HCT116 (cell line): ENCODE measurements at regions not wholly inside any gene's neighbourhood (a gene's known extent, or its start where the extent isn't known, plus 50 kb on each side); places are given as distances from the start of the nearest gene placed in this dataset.

ENCODE experiments used
- ATAC-seq: fragments of 200-7000 bp; cut with Tn5 transposase; 2 replicates; pipeline ENCODE4 v1.9.1; 2020; ENCODE audit warnings: mild to moderate bottlenecking, moderate library complexity
- BruUV-seq: library from RNA; stranded (reverse); fragments of 400-500 nt; replicated peaks from 2 replicates; lab custom pipeline; 2021; lab: Mats Ljungman, UMichigan
- CTCF ChIA-PET: fragments of 300-600 bp; sonication (Branson Sonifier 250); formaldehyde crosslinking; loops from one replicate; lab custom pipeline; 2021; ENCODE audit warnings: antibody characterized with exemption; lab: Charles Lee
- POLR2A ChIA-PET: fragments of 300-600, 350-600 bp; sonication (Branson Sonifier 250); formaldehyde crosslinking; loops from one replicate; lab custom pipeline; 2021; ENCODE audit warnings: antibody characterized with exemption; lab: Charles Lee
- RAD21 ChIA-PET, 2 experiments: fragments of 300-600 bp; sonication (Branson Sonifier 250); formaldehyde crosslinking; loops; one replicate each; lab custom pipeline; 2023; ENCODE audit warnings: low total read pairs in 2 of 2; ENCODE audit not compliant: uncharacterized antibody in 2 of 2, unreplicated experiment in 2 of 2, low non-redundant PET in 1 of 2; lab: Charles Lee
- DNase-seq: peaks from one replicate; pipeline ENCODE4 v3.0.0-alpha.2; 2010; ENCODE audit warnings: low read depth, low spot score
- H2AFZ ChIP-seq: fragments of 200-600 bp; shearing (Covaris generic), sonication (generic); 2 replicates; pipeline ENCODE4 v1.6.1; 2017; ENCODE audit warnings: low read depth, mixed run types, mixed read lengths, antibody characterized with exemption, low read length; ENCODE audit not compliant: poor library complexity, severe bottlenecking
- H3K27ac ChIP-seq: 2 replicates; pipeline ENCODE4 v1.5.1; 2012; ENCODE audit warnings: low read depth, low read length
- H3K27me3 ChIP-seq: fragments of 200-600 bp; sonication (generic); 2 replicates; pipeline ENCODE4 v1.6.1; 2016; ENCODE audit warnings: mixed run types, low read length, mixed read lengths; ENCODE audit not compliant: insufficient read depth
- H3K36me3 ChIP-seq, 2 experiments: fragments of 200-500 bp in 1 of 2; fragments of 200-600 bp in 1 of 2; sonication (Bioruptor generic) in 1 of 2; sonication (generic) in 1 of 2; 2 replicates each; pipeline versions ENCODE4 v1.5.1 to v1.6.1; 2014 to 2016; ENCODE audit warnings: low read length in 2 of 2, inconsistent platforms in 1 of 2, mixed read lengths in 1 of 2, mixed run types in 1 of 2; ENCODE audit not compliant: insufficient read depth in 2 of 2, control insufficient read depth in 1 of 2
- H3K4me1 ChIP-seq, 2 experiments: fragments of 200-600 bp in 1 of 2; sonication (generic) in 1 of 2; 2 replicates each; pipeline versions ENCODE4 v1.5.1 to v1.6.1; 2012 to 2017; ENCODE audit warnings: low read length in 2 of 2, inconsistent platforms in 1 of 2, mild to moderate bottlenecking in 1 of 2, mixed read lengths in 1 of 2, mixed run types in 1 of 2, moderate library complexity in 1 of 2; ENCODE audit not compliant: insufficient read depth in 2 of 2, control insufficient read depth in 1 of 2
- H3K4me2 ChIP-seq: fragments of 200-600 bp; sonication (generic); 2 replicates; pipeline ENCODE4 v1.6.1; 2017; ENCODE audit warnings: mixed run types, low read length, mixed read lengths
- H3K4me3 ChIP-seq, 2 experiments: fragments of 200-600 bp in 1 of 2; sonication (generic) in 1 of 2; replicated peaks in 1 of 2; 2 replicates each; pipeline ENCODE4 v1.5.1; 2011 to 2016; ENCODE audit warnings: low read length in 2 of 2, control low read depth in 1 of 2, low read depth in 1 of 2, mild to moderate bottlenecking in 1 of 2, mixed read lengths in 1 of 2, mixed run types in 1 of 2
- H3K79me2 ChIP-seq: fragments of 200-600 bp; sonication (generic); 2 replicates; pipeline ENCODE4 v1.6.1; 2017; ENCODE audit warnings: mild to moderate bottlenecking, mixed run types, low read length, moderate library complexity, mixed read lengths; ENCODE audit not compliant: insufficient read depth
- H3K9ac ChIP-seq: fragments of 200-600 bp; sonication (generic); 2 replicates; pipeline ENCODE4 v1.6.1; 2016; ENCODE audit warnings: low read length, mixed read lengths
- H3K9me2 ChIP-seq: fragments of 200-600 bp; sonication (generic), shearing (Covaris generic); 2 replicates; pipeline ENCODE4 v1.6.1; 2017; ENCODE audit warnings: mixed run types, mild to moderate bottlenecking, moderate library complexity; ENCODE audit not compliant: insufficient read depth
- H3K9me3 ChIP-seq, 2 experiments: fragments of 200-500 bp in 1 of 2; fragments of 200-600 bp in 1 of 2; sonication (Bioruptor generic) in 1 of 2; sonication (generic) in 1 of 2; 2 replicates each; pipeline ENCODE4 v1.6.1; 2014 to 2017; ENCODE audit warnings: low read length in 2 of 2, mixed read lengths in 2 of 2, inconsistent platforms in 1 of 2, low read depth in 1 of 2, mild to moderate bottlenecking in 1 of 2, mixed run types in 1 of 2, moderate library complexity in 1 of 2; ENCODE audit not compliant: control insufficient read depth in 1 of 2, insufficient read depth in 1 of 2
- H4K20me1 ChIP-seq: fragments of 200-600 bp; sonication (generic), shearing (Covaris generic); 2 replicates; pipeline ENCODE4 v1.6.1; 2017; ENCODE audit warnings: mixed run types, mild to moderate bottlenecking, moderate library complexity; ENCODE audit not compliant: insufficient read depth
- ATF3 ChIP-seq: IDR thresholded peaks from 2 replicates; pipeline ENCODE4 v1.6.1; 2012
- ELF1 ChIP-seq: IDR thresholded peaks from 2 replicates; pipeline ENCODE4 v1.6.1; 2012; ENCODE audit warnings: low read depth, borderline replicate concordance
- EZH2 ChIP-seq: fragments of 200-600 bp; sonication (generic); IDR thresholded peaks from 2 replicates; pipeline ENCODE4 v1.6.1; 2017; ENCODE audit warnings: antibody characterized with exemption, mixed run types
- EZH2phosphoT487 ChIP-seq: fragments of 200-600 bp; IDR thresholded peaks from 2 replicates; pipeline ENCODE4 v1.6.1; 2018; ENCODE audit warnings: antibody characterized with exemption, borderline replicate concordance
- RAD21 ChIP-seq: IDR thresholded peaks from 2 replicates; pipeline ENCODE4 v1.6.1; 2012; ENCODE audit warnings: low read depth, mild to moderate bottlenecking
- REST ChIP-seq: IDR thresholded peaks from 2 replicates; pipeline ENCODE4 v1.6.1; 2012; ENCODE audit warnings: low read depth
- SP1 ChIP-seq: IDR thresholded peaks from 2 replicates; pipeline ENCODE4 v1.6.1; 2012; ENCODE audit warnings: low read depth
- intact Hi-C: fragments of 100-400 bp; cut with micrococcal nuclease; formaldehyde crosslinking; loops from 2 replicates; pipeline ENCODE4 v1.10.0; 2022
- TF ChIP-seq, protein P1 (sequence below): IDR thresholded peaks from 2 replicates; pipeline ENCODE4 v1.6.1; 2012

GRCh38 chr7:68610701-68611100 lies 987.6 kb upstream of the AUTS2 start:
- no TSS peak for BruUV-seq
- ChIA-PET POLR2A (no interaction called here), CTCF (no interaction called here), RAD21 (no interaction called here)
- no peaks in the 10 kb centered on the region for H3K27me3 ChIP-seq
- no peaks in the 10 kb centered on the region for H4K20me1 ChIP-seq
- no peaks in the 10 kb centered on the region for H3K79me2 ChIP-seq
- no peak overlapping the region for H3K9ac ChIP-seq
- no peaks in the 10 kb centered on the region for H3K36me3 ChIP-seq
- H3K9me2 ChIP-seq: no peaks in the 10 kb centered on the region
- no peak overlapping the region for H2AFZ ChIP-seq
- ATAC-seq (no peak), DNase-seq (no peak)
- no peaks in the 10 kb centered on the region for H3K4me1 ChIP-seq
- intact Hi-C loops: no loop called here
- H3K27ac ChIP-seq: no peak overlapping the region
- no peak for TF ChIP-seq SP1
- TF ChIP-seq EZH2phosphoT487: no peak
- TF ChIP-seq, all 23 proteins: peak for 0
- Histone ChIP-seq H3K4me2 (no peak overlapping the region), H3K9me3 (peaks cover 8 to 20% of the 10 kb centered on the region in 2 experiments; a peak in 2 of 4 replicates), H3K4me3 (no peak overlapping the region)

GRCh38 chr7:68613405-68613804 lies 984.9 kb upstream of the AUTS2 start:
- no peak overlapping the region for H2AFZ ChIP-seq
- H3K4me2 ChIP-seq: no peak overlapping the region
- ATAC-seq: no peak
- H3K9me2 ChIP-seq: no peaks in the 10 kb centered on the region
- ChIA-PET RAD21 (no interaction called here), CTCF (no interaction called here), POLR2A (no interaction called here)
- intact Hi-C loops: no loop called here
- H3K4me1 ChIP-seq: no peaks in the 10 kb centered on the region
- no peak overlapping the region for H3K4me3 ChIP-seq
- H3K79me2 ChIP-seq: no peaks in the 10 kb centered on the region
- H4K20me1 ChIP-seq: no peaks in the 10 kb centered on the region
- no TSS peak for BruUV-seq
- no peak overlapping the region for H3K27ac ChIP-seq
- no peaks in the 10 kb centered on the region for H3K27me3 ChIP-seq
- TF ChIP-seq ELF1 (no peak), EZH2 (no peak), REST (no peak), SP1 (no peak), RAD21 (no peak), ATF3 (no peak)
- TF ChIP-seq, protein P1, sequence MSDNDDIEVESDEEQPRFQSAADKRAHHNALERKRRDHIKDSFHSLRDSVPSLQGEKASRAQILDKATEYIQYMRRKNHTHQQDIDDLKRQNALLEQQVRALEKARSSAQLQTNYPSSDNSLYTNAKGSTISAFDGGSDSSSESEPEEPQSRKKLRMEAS: no peak
- TF ChIP-seq, all 23 proteins: peak for 0
- no peak for DNase-seq
- Histone ChIP-seq H3K36me3 (no peaks in the 10 kb centered on the region), H3K9ac (no peak overlapping the region), H3K9me3 (peaks cover 0 to 23% of the 10 kb centered on the region in 2 experiments; a peak in 2 of 4 replicates)
